H1 (cell line): ENCODE measurements at regions not wholly inside any gene's neighbourhood (a gene's known extent, or its start where the extent isn't known, plus 50 kb on each side); places are given as distances from the start of the nearest gene placed in this dataset.

Experiments
- CHD1 ChIP-seq: IDR thresholded peaks from 2 replicates; pipeline ENCODE4 v1.6.1; 2012; ENCODE audit warnings: low read depth, low read length, improper control_type of control experiment
- JUN ChIP-seq: IDR thresholded peaks from 2 replicates; pipeline ENCODE4 v1.6.1; 2011; ENCODE audit warnings: low read depth, mild to moderate bottlenecking, improper control_type of control experiment, low read length
- RFX5 ChIP-seq: IDR thresholded peaks from 2 replicates; pipeline ENCODE4 v1.6.1; 2011; ENCODE audit warnings: low read depth, low read length, improper control_type of control experiment, borderline replicate concordance
- TF ChIP-seq, protein P1 (sequence below): IDR thresholded peaks from 2 replicates; pipeline ENCODE4 v1.6.1; 2011; ENCODE audit warnings: low read depth, mild to moderate bottlenecking, low read length; ENCODE audit not compliant: insufficient read depth

DNA sequence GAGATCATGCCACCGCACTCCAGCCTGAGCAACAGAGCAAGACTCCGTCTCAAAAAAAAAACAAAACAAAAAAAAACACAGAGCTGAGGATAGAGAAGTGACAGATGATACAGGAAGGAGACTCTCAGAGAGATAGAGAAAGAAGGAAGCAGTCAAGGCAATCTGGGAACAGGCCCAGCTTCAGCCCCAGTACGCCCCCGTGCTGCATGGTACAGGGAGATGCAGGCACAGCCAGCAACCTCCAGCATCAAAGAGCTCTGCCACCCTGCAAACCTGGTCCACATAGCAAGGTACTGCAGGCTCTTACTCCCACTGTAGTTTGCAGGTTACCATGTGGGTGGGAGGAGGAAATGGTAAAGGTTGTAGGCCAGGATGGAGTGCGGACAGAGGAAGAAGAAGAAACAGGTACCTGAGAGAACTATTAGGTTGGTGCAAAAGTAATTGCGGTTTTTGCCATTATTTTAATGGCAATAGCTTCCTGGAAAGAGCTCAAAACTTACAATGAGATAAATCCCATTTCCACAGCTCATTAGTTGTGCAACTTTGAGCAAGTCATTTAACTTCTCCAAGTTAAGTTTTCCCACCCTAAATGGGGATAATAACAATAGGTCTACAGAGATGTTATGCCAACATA lies 253.0 kb downstream of the ARRDC4 start (continued):
- TF ChIP-seq, protein P1, sequence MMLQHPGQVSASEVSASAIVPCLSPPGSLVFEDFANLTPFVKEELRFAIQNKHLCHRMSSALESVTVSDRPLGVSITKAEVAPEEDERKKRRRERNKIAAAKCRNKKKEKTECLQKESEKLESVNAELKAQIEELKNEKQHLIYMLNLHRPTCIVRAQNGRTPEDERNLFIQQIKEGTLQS, result no peak
- TF ChIP-seq CHD1 (no peak), RFX5 (no peak), JUN (no peak)
